Non-pigmented ciliary epithelial cell (primary cell): ENCODE measurements at regions not wholly inside any gene's neighbourhood (a gene's known extent, or its start where the extent isn't known, plus 50 kb on each side); places are given as distances from the start of the nearest gene placed in this dataset.
"Not testable (repeated sequence)": the region's sequence is repeated elsewhere in the genome, so short reads cannot be mapped to it uniquely, and the experiment has no call there.

Experiments
- DNase-seq: peaks from one replicate; pipeline ENCODE4 v3.0.0-alpha.2; 2010; ENCODE audit warnings: low read depth

GRCh38 chr3:89533275-89533674 lies 425.9 kb downstream of the EPHA3 start:
- DNase-seq, result no peak

DNA sequence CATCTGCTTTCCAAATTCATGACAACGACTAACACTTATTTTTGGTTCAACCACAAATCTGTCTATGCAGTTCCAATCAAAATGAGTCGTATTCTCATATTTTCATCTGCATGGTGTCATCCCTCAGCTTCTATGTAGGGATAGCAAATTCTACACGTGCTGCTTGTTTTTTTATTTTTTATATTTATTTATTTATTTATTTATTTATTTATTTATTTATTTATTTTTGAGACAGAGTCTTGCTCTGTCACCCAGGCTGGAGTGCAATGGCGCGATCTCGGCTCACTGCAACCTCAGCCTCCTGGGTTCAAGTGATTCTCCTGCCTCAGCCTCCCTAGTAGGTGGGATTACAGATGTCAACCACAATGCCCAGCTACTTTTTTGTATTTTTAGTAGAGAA lies 447.2 kb downstream of the EPHA3 start:
- not testable (repeated sequence) for DNase-seq

- DNase-seq, result no peak
Measured at GRCh38 chr3:89558711-89559110, 451.3 kb downstream of the EPHA3 start.

GRCh38 chr3:89560568-89560967 lies 453.1 kb downstream of the EPHA3 start:
- peak; percentile 46 for DNase-seq

GRCh38 chr3:89562373-89562772 lies 455.0 kb downstream of the EPHA3 start:
- no peak for DNase-seq

DNA sequence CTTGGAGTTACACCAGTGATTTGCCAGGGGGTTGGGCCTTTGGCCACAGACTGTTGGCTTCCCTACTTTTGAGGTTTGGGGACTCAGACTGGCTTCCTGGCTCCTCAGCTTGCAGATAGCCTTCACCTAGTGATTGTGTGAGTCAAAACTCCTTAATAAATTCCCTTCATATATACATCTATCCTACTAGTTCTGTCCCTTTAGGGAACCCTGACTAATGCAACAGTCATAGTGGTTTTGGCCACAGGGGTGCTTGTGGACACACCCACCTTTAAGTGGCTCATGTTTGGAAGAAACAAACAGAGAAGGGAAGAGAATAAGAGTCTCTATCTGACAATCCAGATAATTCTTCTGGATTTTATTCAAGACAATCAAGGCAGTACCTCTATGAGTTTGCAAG lies 457.7 kb downstream of the EPHA3 start:
- no peak for DNase-seq

DNA sequence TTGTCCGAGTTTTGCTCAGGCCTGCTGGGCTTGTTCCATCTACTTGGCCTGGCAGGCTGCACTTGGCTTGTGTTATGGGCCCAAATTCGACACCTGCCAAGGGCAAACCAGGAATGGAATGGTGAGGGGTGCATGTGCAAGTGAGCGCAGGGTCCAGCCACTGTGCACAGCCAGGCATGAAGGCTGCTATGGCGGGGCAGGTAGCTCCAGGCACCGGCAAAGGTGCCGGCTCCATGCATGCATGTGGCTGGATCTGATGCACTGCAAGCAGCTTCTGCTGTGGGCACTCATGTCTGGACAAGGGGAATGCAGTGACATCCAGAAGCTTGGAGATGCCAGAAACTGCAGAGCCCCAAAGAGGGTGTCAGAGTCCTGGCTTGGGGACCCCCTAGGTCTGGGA lies 463.0 kb downstream of the EPHA3 start:
- no peak for DNase-seq

GRCh38 chr3:89571298-89571697 lies 463.9 kb downstream of the EPHA3 start:
- DNase-seq, result no peak

DNA sequence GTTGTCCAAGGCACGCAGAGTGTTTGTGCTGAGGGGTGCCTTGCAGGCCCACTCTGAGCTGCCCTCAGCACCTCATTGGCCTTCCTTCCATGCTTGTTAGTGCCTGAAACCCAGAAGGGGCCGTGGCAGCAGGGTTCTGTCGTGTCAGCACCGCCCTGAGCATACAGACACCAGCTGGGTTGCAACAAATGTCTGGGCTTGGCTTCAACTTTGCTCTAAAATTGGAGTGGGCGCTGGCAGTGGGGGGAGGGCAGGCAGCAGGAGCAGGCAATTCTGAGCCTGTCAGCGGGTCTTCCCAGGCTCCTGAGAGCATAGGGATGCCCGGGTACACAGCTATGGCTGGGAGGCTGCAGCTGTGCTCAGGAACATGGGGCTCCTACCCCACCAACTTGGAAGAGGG lies 464.3 kb downstream of the EPHA3 start:
- no peak for DNase-seq

DNA sequence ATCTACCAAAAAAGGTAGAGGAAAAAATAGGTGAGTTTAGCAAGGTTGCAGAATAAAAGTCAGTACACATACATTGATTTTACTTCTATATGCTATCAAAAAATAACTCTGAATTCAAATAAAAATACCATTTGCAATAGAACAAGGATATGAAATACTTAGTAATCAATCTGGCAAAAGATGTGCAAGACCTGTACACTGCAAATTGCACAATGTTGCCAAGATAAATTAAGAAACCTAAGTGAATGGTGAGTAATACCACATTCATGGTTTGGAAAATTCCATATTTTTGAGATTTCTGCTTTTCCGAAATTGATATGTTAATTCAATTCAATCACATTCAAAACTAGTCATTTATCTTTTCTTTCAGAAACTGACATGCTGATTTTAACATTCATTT lies 464.8 kb downstream of the EPHA3 start:
- DNase-seq, result no peak

- DNase-seq, result no peak
Measured at GRCh38 chr3:89576417-89576816, 469.0 kb downstream of the EPHA3 start.

DNA sequence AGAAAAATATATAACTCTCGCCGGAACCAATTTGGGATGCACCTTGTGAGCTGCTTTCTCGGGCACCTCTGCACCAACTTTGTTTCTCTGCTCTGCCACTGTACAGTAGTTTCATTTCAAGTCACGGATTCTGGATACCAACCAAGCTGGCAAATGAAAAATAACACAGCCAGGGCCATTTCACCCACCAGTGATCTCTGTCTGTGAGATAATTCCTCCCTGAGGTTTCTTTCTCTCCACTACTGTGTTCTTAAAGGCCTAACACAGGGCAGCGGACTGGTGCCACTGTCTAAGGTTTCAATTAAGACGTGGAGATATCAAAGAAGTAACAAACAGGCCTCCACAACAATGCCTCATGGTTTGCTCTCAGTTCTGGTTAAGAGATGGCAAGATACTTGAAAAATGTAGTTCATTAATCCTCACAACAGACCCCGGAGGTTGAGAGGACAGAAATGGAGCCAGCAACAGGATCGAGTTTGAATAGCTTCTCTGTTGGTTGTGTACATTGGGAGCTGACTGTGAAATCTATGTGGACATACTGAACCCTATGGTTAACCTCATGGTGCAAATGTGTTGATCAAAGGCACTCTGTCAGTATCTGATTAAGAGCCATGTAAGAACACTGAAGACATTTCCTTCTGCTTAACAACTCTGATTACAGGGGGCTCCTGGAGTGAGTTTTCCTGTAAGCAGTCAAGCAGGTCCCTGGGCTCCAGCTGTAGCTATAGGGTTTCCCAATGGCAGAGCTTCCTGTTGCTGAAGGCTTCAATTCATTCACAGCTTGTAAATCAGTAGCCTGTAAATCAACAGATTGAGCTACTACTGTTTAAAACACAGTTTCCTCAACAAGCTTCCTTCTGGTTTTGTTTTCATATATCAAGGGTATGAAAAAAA lies 470.5 kb downstream of the EPHA3 start:
- DNase-seq, result no peak

DNA sequence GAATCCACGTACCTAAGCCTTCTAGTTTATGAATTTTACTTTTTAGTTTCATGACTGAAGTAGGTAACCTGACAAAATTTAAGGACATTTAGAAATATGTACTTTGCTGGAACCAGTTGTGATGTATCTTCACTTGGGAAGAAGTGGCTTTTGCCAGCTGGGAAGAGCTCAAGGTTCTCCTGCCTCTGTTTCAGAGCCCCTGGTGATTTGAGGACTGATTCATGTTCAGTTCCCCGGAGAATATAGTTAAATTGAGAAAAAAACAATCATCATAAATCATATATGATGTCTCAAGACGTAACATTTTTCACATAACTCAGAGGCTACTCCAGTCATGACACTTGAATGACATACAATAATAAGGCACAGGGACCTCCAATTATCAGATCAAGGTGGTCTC lies 473.4 kb downstream of the EPHA3 start:
- no peak for DNase-seq

- no peak for DNase-seq
Measured at GRCh38 chr3:89584398-89584797, 477.0 kb downstream of the EPHA3 start.

DNA sequence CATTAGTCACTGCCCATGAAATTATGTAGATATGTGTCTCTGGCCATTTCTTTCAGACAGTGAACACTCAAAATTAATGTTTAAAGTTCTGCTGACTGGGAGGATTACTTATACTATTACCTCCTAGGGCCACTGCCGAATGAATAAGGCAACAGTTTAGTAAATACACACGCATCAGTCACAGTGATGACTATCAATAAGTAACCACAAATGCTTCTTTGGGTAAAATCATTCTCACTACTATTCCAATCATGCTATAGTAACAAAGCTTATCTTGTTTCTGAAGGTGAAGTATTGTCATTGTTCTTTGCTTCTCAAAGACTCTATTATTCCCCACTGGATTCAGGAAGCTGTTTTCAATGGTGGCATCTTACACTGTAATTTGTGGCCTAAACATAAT lies 478.8 kb downstream of the EPHA3 start:
- DNase-seq, result no peak

GRCh38 chr3:89586676-89587075 lies 479.3 kb downstream of the EPHA3 start:
- no peak for DNase-seq

DNA sequence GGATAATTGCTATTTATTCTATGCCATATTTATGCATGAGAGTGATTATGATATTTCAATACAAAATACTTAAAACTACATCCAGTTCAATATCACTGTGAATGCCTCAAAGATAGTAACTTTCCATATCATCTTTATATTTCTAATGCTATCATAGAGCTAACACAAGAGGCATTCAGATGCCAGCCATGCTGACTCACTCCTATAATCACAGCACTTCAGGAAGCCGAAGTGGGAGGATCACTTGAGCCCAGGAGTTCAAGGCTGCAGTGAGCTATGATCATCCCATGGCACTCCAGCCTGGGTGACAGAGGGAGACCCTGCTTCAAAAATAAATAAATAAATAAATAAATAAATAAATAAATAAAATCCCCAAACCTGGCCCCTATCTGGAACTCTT lies 498.7 kb downstream of the EPHA3 start:
- DNase-seq, result no peak

DNA sequence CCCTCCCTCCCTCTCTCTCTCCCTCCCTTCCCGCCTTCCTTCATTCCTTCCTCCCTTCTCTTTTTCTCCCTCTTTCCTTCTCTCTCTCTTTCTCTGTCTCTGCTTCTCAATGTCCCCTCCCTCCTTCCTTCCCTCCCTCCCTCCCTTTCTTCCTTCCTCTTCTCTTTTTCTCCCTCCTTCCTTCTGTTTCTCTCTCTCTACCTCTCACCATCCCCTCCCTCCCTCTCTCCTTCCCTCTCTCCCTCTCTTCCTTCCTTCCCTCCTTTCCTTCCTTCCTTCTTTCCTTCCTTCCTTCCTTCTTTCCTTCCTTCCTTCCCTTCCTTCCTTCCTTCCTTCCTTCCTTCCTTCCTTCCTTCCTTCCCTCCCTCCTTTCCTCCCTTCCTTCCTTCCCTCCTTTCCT lies 504.6 kb downstream of the EPHA3 start:
- no peak for DNase-seq

DNA sequence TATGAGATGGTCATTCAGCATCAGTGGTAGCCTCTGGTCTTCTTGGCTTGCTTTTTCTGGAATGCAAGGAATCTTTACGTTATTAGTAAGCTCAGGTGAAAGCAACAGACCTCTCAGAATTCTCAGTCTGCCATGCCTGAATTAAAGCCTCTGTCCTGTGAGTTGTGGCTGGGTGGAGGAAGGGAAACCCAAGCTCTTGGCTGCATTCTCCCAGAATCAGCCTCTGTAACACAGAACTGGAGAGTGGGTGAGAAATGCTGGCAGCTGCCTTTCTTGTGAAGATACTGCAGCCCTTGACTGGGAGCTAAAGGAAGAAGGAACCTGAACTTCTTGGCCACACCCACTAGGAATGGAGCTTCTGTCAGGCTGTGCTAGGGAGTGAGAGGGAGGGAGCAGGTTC lies 505.8 kb downstream of the EPHA3 start:
- DNase-seq, result no peak

GRCh38 chr3:89617706-89618105 lies 510.3 kb downstream of the EPHA3 start:
- no peak for DNase-seq

DNA sequence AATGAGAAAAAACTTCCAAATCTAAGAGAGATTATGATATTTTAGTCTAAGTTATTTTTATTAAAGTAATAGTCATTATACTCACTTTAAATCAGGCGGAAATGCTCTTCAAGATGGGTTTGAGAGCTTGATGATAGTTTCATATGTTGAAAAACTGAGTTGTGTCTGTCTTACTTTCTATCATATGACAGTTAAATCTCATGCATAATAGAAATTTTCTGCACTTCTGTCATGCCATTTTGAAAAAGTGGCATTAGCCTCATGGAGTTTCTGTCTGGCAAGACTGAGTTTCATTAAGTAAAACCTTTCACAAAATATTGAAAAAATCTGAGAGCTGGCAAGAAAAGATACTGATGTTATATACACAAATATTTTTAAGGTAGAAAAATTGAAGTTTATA lies 511.8 kb downstream of the EPHA3 start:
- no peak for DNase-seq

- no peak for DNase-seq
Measured at GRCh38 chr3:89622063-89622700, 514.8 kb downstream of the EPHA3 start.

- DNase-seq, result no peak
Measured at GRCh38 chr3:89624494-89624893, 517.1 kb downstream of the EPHA3 start.

DNA sequence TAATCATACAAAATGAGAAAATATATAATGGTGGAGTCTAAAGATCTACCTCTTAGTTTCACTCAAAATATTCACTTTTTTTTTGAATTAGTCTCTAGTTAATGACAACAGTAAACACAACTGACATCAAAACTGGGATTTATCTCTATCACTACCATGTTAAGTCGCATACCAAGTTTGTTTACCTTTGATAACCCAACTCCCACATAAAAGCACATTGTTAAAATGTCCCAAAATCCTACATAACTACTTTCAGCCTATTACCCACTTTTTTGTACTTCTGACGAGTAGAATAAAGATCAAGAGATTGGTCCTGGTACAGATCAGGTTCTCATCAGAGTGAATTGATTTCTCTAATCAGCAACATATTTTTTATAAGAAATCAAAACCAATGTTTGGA lies 518.5 kb downstream of the EPHA3 start:
- DNase-seq, result no peak
